ENCODE measurements at regions not wholly inside any gene's neighbourhood (a gene's known extent, or its start where the extent isn't known, plus 50 kb on each side); places are given as distances from the start of the nearest gene placed in this dataset.
"Not testable (repeated sequence)": the region's sequence is repeated elsewhere in the genome, so short reads cannot be mapped to it uniquely, and the experiment has no call there.

- no peak overlapping the region for H3K27ac ChIP-seq (ENCODE audit: low read length)
Measured at GRCh38 chr6:72457738-72458137, 164.1 kb upstream of the KCNQ5 start.

DNA sequence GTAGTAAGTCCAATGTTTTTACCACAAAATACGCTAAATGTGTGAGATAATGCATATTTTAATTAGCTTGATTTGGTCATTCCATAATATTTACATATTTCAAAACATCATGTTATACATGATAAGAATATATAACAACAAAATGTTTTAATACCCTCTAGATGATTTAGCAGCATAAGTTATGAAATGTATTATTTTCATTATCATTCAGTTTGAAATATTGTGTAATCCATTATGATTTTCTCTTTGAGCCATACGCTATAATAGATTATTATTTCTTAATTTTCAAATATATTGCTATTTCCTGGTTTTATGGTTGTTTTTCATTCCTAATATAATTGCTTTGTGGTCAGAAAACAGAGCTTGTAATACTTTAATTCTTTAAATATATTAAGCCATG, 163.3 kb upstream of the KCNQ5 start:
- no peak overlapping the region for H2AFZ ChIP-seq (ENCODE audit: low read length)
- H3K9ac ChIP-seq (ENCODE audit: low read length) = no peak overlapping the region
- H3K4me3 ChIP-seq (ENCODE audit: low read length) = no peak overlapping the region
- no peaks in the 10 kb centered on the region for H3K4me1 ChIP-seq (ENCODE audit: low read length)
- no peaks in the 10 kb centered on the region for H3K36me3 ChIP-seq (ENCODE audit: insufficient read depth, low read length)
- H3K79me2 ChIP-seq (ENCODE audit: low read length) = no peaks in the 10 kb centered on the region
- no peak overlapping the region for H3K4me2 ChIP-seq (ENCODE audit: low read depth, low read length, poor library complexity, severe bottlenecking)
- no peak overlapping the region for H3K27ac ChIP-seq (ENCODE audit: low read length)
- H3K27me3 ChIP-seq (ENCODE audit: low read length) = no peaks in the 10 kb centered on the region
- no peaks in the 10 kb centered on the region for H4K20me1 ChIP-seq (ENCODE audit: insufficient read depth, low read depth, low read length)
- DNase-seq = no peak
- H3K9me2 ChIP-seq (replicated peaks; ENCODE audit: insufficient read depth, low read length) = no peaks in the 10 kb centered on the region
- no peaks in the 10 kb centered on the region for H3K9me3 ChIP-seq (ENCODE audit: low read length)

More at GRCh38 chr6:72457738-72458137, 164.1 kb upstream of the KCNQ5 start:
- H3K9me3 ChIP-seq (ENCODE audit: low read length) = no peaks in the 10 kb centered on the region
- no peaks in the 10 kb centered on the region for H4K20me1 ChIP-seq (ENCODE audit: insufficient read depth, low read depth, low read length)
- H3K36me3 ChIP-seq (ENCODE audit: insufficient read depth, low read length) = no peaks in the 10 kb centered on the region
- H3K79me2 ChIP-seq (ENCODE audit: low read length) = no peaks in the 10 kb centered on the region
- DNase-seq = no peak
- H3K4me3 ChIP-seq (ENCODE audit: low read length) = no peak overlapping the region
- H3K4me2 ChIP-seq (ENCODE audit: low read depth, low read length, poor library complexity, severe bottlenecking) = no peak overlapping the region
- H3K27me3 ChIP-seq (ENCODE audit: low read length) = no peaks in the 10 kb centered on the region
- H2AFZ ChIP-seq (ENCODE audit: low read length) = no peak overlapping the region
- H3K9ac ChIP-seq (ENCODE audit: low read length) = no peak overlapping the region
- H3K4me1 ChIP-seq (ENCODE audit: low read length) = no peaks in the 10 kb centered on the region
- no peaks in the 10 kb centered on the region for H3K9me2 ChIP-seq (replicated peaks; ENCODE audit: insufficient read depth, low read length)

DNA sequence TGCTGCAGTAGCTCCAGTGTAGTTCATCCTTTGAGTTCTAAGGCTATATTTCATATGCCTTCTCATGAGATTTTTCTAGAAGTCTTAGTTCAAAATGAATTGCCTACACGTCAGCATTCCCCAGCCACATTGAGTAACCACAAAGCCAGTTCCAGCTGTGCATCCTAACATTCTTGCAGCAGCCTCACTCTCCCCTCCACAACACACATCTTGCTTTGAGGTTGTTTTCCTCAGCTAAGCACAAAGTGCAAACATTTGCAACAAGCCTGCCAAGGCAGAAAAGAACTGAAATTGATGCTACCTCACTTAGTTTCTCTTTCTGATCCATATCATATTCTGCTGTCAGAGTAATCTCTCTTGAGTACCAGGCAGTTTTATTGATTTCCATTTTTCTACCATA, 160.7 kb upstream of the KCNQ5 start:
- Histone ChIP-seq H4K20me1 (ENCODE audit: insufficient read depth, low read depth, low read length) (no peaks in the 10 kb centered on the region), H3K4me3 (ENCODE audit: low read length) (no peak overlapping the region), H3K4me2 (ENCODE audit: low read depth, low read length, poor library complexity, severe bottlenecking) (no peak overlapping the region), H3K36me3 (ENCODE audit: insufficient read depth, low read length) (no peaks in the 10 kb centered on the region), H3K9me3 (ENCODE audit: low read length) (no peaks in the 10 kb centered on the region), H3K4me1 (ENCODE audit: low read length) (no peaks in the 10 kb centered on the region), H2AFZ (ENCODE audit: low read length) (no peak overlapping the region), H3K79me2 (ENCODE audit: low read length) (no peaks in the 10 kb centered on the region), H3K9me2 (replicated peaks; ENCODE audit: insufficient read depth, low read length) (no peaks in the 10 kb centered on the region), H3K27ac (ENCODE audit: low read length) (no peak overlapping the region), H3K9ac (ENCODE audit: low read length) (no peak overlapping the region), H3K27me3 (ENCODE audit: low read length) (no peaks in the 10 kb centered on the region)
- DNase-seq = no peak

GRCh38 chr6:72464246-72464645, 157.6 kb upstream of the KCNQ5 start:
- Histone ChIP-seq H4K20me1 (ENCODE audit: insufficient read depth, low read depth, low read length) (no peaks in the 10 kb centered on the region), H3K9me3 (ENCODE audit: low read length) (no peaks in the 10 kb centered on the region), H3K9ac (ENCODE audit: low read length) (no peak overlapping the region), H3K27me3 (ENCODE audit: low read length) (no peaks in the 10 kb centered on the region), H3K4me2 (ENCODE audit: low read depth, low read length, poor library complexity, severe bottlenecking) (no peak overlapping the region), H3K9me2 (replicated peaks; ENCODE audit: insufficient read depth, low read length) (no peaks in the 10 kb centered on the region), H3K4me3 (ENCODE audit: low read length) (no peak overlapping the region), H3K79me2 (ENCODE audit: low read length) (no peaks in the 10 kb centered on the region), H3K36me3 (ENCODE audit: insufficient read depth, low read length) (no peaks in the 10 kb centered on the region), H3K27ac (ENCODE audit: low read length) (no peak overlapping the region), H2AFZ (ENCODE audit: low read length) (no peak overlapping the region), H3K4me1 (ENCODE audit: low read length) (no peaks in the 10 kb centered on the region)
- DNase-seq = no peak

DNA sequence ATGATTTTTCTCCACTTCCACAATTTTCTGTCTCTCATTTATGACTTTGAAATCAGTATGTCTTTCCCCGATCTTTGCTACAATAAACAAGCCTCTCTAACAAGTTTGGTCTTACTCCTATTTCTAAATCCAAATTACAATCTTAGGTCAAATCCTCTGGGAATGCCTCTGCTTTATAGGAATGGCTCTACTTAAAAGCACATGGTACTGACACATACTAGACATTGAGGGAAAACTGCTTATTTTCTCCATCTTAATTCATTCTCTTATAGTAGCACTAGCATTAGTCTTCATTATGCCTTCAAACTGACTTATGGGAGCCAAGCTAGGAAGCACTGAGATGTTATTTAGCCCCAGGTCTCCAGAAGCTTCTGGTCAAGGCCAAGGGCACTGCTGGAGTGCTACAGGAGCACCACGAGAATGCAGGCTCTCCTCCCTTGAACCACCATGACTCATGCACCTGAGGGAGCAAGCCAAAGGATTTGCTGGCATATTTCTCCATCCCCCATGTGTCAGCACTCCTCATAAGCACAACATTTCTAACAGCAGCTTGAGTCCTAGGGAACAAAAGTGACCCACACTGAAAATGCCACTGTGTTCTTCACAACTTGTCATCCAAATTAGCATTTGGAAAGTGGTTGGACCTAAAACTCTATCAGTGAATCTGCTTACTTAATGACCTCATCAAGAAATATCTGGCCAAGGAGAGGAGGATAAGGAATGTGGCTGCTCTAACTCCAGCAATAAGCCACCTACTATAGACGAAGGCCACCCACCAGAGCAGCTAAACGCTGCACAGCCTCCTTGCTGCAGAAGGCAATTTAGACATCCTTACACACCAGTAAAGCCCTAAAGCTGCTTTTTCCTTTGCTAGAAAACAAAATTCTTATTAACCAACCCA, 156.8 kb upstream of the KCNQ5 start:
- Histone ChIP-seq H3K79me2 (ENCODE audit: low read length) (no peaks in the 10 kb centered on the region), H3K9me2 (replicated peaks; ENCODE audit: insufficient read depth, low read length) (no peaks in the 10 kb centered on the region), H3K9me3 (ENCODE audit: low read length) (no peaks in the 10 kb centered on the region), H3K4me2 (ENCODE audit: low read depth, low read length, poor library complexity, severe bottlenecking) (no peak overlapping the region), H3K27me3 (ENCODE audit: low read length) (no peaks in the 10 kb centered on the region), H3K36me3 (ENCODE audit: insufficient read depth, low read length) (no peaks in the 10 kb centered on the region), H3K4me1 (ENCODE audit: low read length) (no peaks in the 10 kb centered on the region), H3K9ac (ENCODE audit: low read length) (no peak overlapping the region), H2AFZ (ENCODE audit: low read length) (no peak overlapping the region), H3K27ac (ENCODE audit: low read length) (no peak overlapping the region), H3K4me3 (ENCODE audit: low read length) (no peak overlapping the region), H4K20me1 (ENCODE audit: insufficient read depth, low read depth, low read length) (no peaks in the 10 kb centered on the region)
- no peak for DNase-seq

DNA sequence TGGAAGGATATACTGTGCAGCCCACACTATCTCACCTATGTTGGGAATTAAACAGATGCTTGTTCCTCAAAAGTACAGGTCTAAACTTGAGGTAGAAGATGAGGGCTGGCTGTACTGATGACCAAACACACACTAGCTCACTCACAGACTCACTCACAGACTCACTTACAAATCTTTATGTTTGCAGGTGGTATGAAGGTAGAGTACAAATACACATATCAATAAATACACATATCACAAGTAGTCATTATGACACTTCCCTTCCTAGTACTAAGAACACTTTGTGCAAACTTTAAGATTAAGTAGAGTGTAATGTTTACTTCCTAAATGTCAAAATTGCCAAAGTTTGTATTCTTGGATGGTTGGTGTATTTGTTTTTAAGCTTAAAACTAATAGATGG, 155.4 kb upstream of the KCNQ5 start:
- H3K27ac ChIP-seq (ENCODE audit: low read length) = no peak overlapping the region
- no peaks in the 10 kb centered on the region for H3K79me2 ChIP-seq (ENCODE audit: low read length)
- H3K9ac ChIP-seq (ENCODE audit: low read length) = no peak overlapping the region
- H2AFZ ChIP-seq (ENCODE audit: low read length) = no peak overlapping the region
- H3K27me3 ChIP-seq (ENCODE audit: low read length) = no peaks in the 10 kb centered on the region
- no peaks in the 10 kb centered on the region for H3K9me2 ChIP-seq (replicated peaks; ENCODE audit: insufficient read depth, low read length)
- DNase-seq = no peak
- H3K4me3 ChIP-seq (ENCODE audit: low read length) = no peak overlapping the region
- H3K4me2 ChIP-seq (ENCODE audit: low read depth, low read length, poor library complexity, severe bottlenecking) = no peak overlapping the region
- H4K20me1 ChIP-seq (ENCODE audit: insufficient read depth, low read depth, low read length) = no peaks in the 10 kb centered on the region
- H3K4me1 ChIP-seq (ENCODE audit: low read length) = no peaks in the 10 kb centered on the region
- no peaks in the 10 kb centered on the region for H3K36me3 ChIP-seq (ENCODE audit: insufficient read depth, low read length)
- no peaks in the 10 kb centered on the region for H3K9me3 ChIP-seq (ENCODE audit: low read length)

- H3K4me1 ChIP-seq (ENCODE audit: low read length) = no peaks in the 10 kb centered on the region
- no peak overlapping the region for H2AFZ ChIP-seq (ENCODE audit: low read length)
- H3K27me3 ChIP-seq (ENCODE audit: low read length) = no peaks in the 10 kb centered on the region
- no peak overlapping the region for H3K9ac ChIP-seq (ENCODE audit: low read length)
- no peaks in the 10 kb centered on the region for H4K20me1 ChIP-seq (ENCODE audit: insufficient read depth, low read depth, low read length)
- no peaks in the 10 kb centered on the region for H3K36me3 ChIP-seq (ENCODE audit: insufficient read depth, low read length)
- no peak overlapping the region for H3K4me2 ChIP-seq (ENCODE audit: low read depth, low read length, poor library complexity, severe bottlenecking)
- H3K4me3 ChIP-seq (ENCODE audit: low read length) = no peak overlapping the region
- no peaks in the 10 kb centered on the region for H3K9me2 ChIP-seq (replicated peaks; ENCODE audit: insufficient read depth, low read length)
- no peak for DNase-seq
- H3K79me2 ChIP-seq (ENCODE audit: low read length) = no peaks in the 10 kb centered on the region
- no peak overlapping the region for H3K27ac ChIP-seq (ENCODE audit: low read length)
- H3K9me3 ChIP-seq (ENCODE audit: low read length) = no peaks in the 10 kb centered on the region
Measured at GRCh38 chr6:72466971-72467566, 154.8 kb upstream of the KCNQ5 start.

DNA sequence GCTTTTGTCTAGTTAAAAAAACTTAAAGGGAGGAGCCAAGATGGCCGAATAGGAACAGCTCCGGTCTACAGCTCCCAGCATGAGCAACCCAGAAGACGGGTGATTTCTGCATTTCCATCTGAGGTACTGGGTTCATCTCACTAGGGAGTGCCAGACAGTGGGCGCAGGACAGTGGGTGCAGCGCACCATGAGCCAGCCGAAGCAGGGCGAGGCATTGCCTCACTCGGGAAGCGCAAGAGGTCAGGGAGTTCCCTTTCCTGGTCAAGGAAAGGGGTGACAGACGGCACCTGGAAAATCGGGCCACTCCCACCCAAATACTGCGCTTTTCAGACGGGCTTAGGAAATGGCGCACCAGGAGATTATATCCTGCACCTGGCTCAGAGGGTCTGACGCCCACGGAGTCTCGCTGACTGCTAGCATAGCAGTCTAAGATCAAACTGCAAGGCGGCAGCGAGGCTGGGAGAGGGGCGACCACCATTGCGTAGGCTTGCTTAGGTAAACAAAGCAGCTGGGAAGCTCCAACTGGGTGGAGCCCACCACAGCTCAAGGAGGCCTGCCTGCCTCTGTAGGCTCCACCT, 152.4 kb upstream of the KCNQ5 start:
- not testable (repeated sequence) for H4K20me1 ChIP-seq (ENCODE audit: insufficient read depth, low read depth, low read length); DNase-seq; H2AFZ ChIP-seq (ENCODE audit: low read length); H3K4me3 ChIP-seq (ENCODE audit: low read length); H3K79me2 ChIP-seq (ENCODE audit: low read length); H3K9me3 ChIP-seq (ENCODE audit: low read length); H3K9me2 ChIP-seq (replicated peaks; ENCODE audit: insufficient read depth, low read length); H3K4me2 ChIP-seq (ENCODE audit: low read depth, low read length, poor library complexity, severe bottlenecking); H3K4me1 ChIP-seq (ENCODE audit: low read length); H3K27ac ChIP-seq (ENCODE audit: low read length); H3K9ac ChIP-seq (ENCODE audit: low read length); H3K27me3 ChIP-seq (ENCODE audit: low read length); H3K36me3 ChIP-seq (ENCODE audit: insufficient read depth, low read length)
